ENCODE measurements at regions not wholly inside any gene's neighbourhood (a gene's known extent, or its start where the extent isn't known, plus 50 kb on each side); places are given as distances from the start of the nearest gene placed in this dataset.

DNA sequence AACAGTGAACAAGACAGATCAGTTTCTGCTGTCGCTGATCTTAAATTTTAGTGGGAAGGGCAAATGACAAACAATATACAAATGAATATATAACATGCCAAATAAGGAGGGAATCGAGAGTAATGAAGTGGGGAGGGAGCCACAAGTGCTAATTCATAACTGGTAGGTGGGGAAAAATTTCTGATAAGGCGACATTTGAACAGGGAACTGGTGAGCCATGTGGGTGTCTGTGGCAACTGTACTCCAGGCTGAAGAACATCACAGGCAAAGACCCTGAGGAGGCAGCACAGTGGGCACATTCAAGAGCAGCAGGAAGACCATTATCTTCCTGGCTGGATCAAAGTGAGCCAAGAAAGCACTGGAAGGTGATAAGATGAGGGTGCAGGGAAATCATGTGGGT is 51.6 kb upstream of the CD28 start:
- H3K36me3 Mint-ChIP-seq (ENCODE audit: low read depth), result no peaks in the 10 kb centered on the region
- intact Hi-C loops (cut with micrococcal nuclease), result no loop called here
- no peak overlapping the region for H3K27ac Mint-ChIP-seq
- no peak overlapping the region for H3K4me3 Mint-ChIP-seq
- DNase-seq (no peak), ATAC-seq (ENCODE audit: low read depth) (no peak)
- H3K27me3 Mint-ChIP-seq, result peaks cover 36% of the 10 kb centered on the region
- TF ChIP-seq, protein P1, sequence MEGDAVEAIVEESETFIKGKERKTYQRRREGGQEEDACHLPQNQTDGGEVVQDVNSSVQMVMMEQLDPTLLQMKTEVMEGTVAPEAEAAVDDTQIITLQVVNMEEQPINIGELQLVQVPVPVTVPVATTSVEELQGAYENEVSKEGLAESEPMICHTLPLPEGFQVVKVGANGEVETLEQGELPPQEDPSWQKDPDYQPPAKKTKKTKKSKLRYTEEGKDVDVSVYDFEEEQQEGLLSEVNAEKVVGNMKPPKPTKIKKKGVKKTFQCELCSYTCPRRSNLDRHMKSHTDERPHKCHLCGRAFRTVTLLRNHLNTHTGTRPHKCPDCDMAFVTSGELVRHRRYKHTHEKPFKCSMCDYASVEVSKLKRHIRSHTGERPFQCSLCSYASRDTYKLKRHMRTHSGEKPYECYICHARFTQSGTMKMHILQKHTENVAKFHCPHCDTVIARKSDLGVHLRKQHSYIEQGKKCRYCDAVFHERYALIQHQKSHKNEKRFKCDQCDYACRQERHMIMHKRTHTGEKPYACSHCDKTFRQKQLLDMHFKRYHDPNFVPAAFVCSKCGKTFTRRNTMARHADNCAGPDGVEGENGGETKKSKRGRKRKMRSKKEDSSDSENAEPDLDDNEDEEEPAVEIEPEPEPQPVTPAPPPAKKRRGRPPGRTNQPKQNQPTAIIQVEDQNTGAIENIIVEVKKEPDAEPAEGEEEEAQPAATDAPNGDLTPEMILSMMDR (IDR thresholded peaks at IDR 0.05), result no peak
- H3K4me1 Mint-ChIP-seq, result peaks cover 7% of the 10 kb centered on the region
- ChIA-PET CTCF (no interaction called here), POLR2A (no interaction called here)
- H3K9me3 Mint-ChIP-seq, result no peaks in the 10 kb centered on the region

DNA sequence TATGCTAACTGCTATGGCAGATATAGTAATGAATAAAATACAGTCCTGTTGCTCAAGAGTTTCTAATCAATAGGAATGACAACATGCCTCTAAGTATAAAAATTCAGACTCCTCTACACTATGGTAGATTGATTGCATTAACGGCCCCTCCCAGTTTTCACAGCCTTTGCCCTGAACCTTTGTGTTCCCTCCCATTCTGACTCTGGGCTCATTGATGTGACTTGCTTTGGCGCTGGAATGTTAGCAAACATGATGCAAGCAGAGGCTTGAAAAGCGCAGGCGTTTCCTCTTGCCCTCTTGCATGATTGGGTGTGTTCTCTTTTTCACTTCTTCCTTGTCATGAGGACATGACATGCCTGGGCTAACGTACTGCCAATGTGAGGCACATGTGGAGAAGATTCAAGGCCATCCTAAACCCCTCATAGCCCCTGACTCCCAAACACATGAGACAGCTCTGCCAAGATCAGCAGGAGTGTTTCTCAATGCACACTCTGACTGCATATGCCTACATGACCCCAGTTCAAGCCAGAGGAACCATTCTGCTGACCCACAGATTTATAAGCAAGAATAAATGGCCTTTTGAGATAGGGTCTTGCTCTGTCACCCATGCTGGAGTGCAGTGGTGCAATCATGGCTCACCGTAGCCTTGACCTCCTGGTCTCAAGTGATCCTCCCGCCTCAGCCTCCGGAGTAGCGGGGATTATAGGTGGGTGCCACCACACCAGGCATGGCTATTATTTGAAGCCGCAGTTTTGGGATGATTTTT is 49.7 kb upstream of the CD28 start:
- POLR2A ChIA-PET, result no interaction called here
- no peak overlapping the region for H3K27ac Mint-ChIP-seq

More for the DNA sequence above, 49.7 kb upstream of the CD28 start:
- DNase-seq (no peak), ATAC-seq (ENCODE audit: low read depth) (no peak)
- intact Hi-C loops (cut with micrococcal nuclease), result no loop called here
- CTCF ChIA-PET, result no interaction called here
- peaks cover 28% of the 10 kb centered on the region for H3K27me3 Mint-ChIP-seq
- no peak overlapping the region for H3K4me3 Mint-ChIP-seq
- H3K4me1 Mint-ChIP-seq, result peaks cover 11% of the 10 kb centered on the region
- no peaks in the 10 kb centered on the region for H3K9me3 Mint-ChIP-seq
- TF ChIP-seq, protein P1 (IDR thresholded peaks at IDR 0.05), result no peak
- no peaks in the 10 kb centered on the region for H3K36me3 Mint-ChIP-seq (ENCODE audit: low read depth)

Measured in activated B cell treated with CpG ODN at 0.5 μM for 24 hours (primary cell).